ENCODE measurements at regions not wholly inside any gene's neighbourhood (a gene's known extent, or its start where the extent isn't known, plus 50 kb on each side); places are given as distances from the start of the nearest gene placed in this dataset.

- no peak for TF ChIP-seq CTCF (optimal IDR thresholded peaks at IDR 0.05 in 1 of 3, IDR thresholded peaks at IDR 0.05 in 1 of 3, conservative IDR thresholded peaks at IDR 0.05 in 1 of 3; ENCODE audit: extremely low read depth in 1 of 3, insufficient read depth in 2 of 3, low read length in 3 of 3)
- no peak for TF ChIP-seq EZH2 (IDR thresholded peaks at IDR 0.05; ENCODE audit: low read length)
Measured at GRCh38 chr20:18909254-18909653, 95.7 kb downstream of the SCP2D1 start.
